Loucy (cell line): ENCODE measurements at regions not wholly inside any gene's neighbourhood (a gene's known extent, or its start where the extent isn't known, plus 50 kb on each side); places are given as distances from the start of the nearest gene placed in this dataset.
A peak's percentile ranks its signal among the peaks of the same experiment; 100 is the strongest.

Experiments used
- H2AFZ ChIP-seq: fragments of 200-600 bp; sonication (generic); 2 replicates; pipeline ENCODE4 v1.6.0; 2016; ENCODE audit warnings: antibody characterized with exemption, mild to moderate bottlenecking, low read length, moderate library complexity
- H3F3A ChIP-seq: fragments of 200-600 bp; 2 replicates; pipeline ENCODE4 v1.6.0; 2016; ENCODE audit warnings: antibody characterized with exemption, low read depth, mild to moderate bottlenecking
- H3K27me3 ChIP-seq: fragments of 200-600 bp; sonication (generic); 2 replicates; pipeline ENCODE4 v1.6.1; 2014; ENCODE audit warnings: low read length, mild to moderate bottlenecking; ENCODE audit not compliant: insufficient read depth, poor library complexity, severe bottlenecking
- H3K36me3 ChIP-seq: fragments of 200-600 bp; sonication (generic); 2 replicates; pipeline ENCODE4 v1.6.1; 2016; ENCODE audit warnings: low read length; ENCODE audit not compliant: insufficient read depth
- H3K4me1 ChIP-seq: fragments of 200-600 bp; sonication (generic); 2 replicates; pipeline ENCODE4 v1.5.1; 2014; ENCODE audit warnings: low read length, mild to moderate bottlenecking; ENCODE audit not compliant: insufficient read depth, poor library complexity, severe bottlenecking
- H3K4me2 ChIP-seq: fragments of 200-600 bp; sonication (generic); 2 replicates; pipeline ENCODE4 v1.6.0; 2014; ENCODE audit warnings: antibody characterized with exemption, low read length, low read depth, mild to moderate bottlenecking; ENCODE audit not compliant: poor library complexity, severe bottlenecking
- H3K4me3 ChIP-seq: fragments of 200-600 bp; sonication (generic); 2 replicates; pipeline ENCODE4 v1.5.1; 2014; ENCODE audit warnings: low read length, mild to moderate bottlenecking, mixed read lengths; ENCODE audit not compliant: poor library complexity, severe bottlenecking
- H3K79me2 ChIP-seq: fragments of 200-600 bp; sonication (generic); 2 replicates; pipeline ENCODE4 v1.6.1; 2014; ENCODE audit warnings: low read length; ENCODE audit not compliant: insufficient read depth
- H3K9ac ChIP-seq: fragments of 200-600 bp; sonication (generic); 2 replicates; pipeline ENCODE4 v1.6.0; 2014; ENCODE audit warnings: mild to moderate bottlenecking, low read depth, low read length, moderate library complexity; ENCODE audit not compliant: poor library complexity, severe bottlenecking
- H3K9me2 ChIP-seq: fragments of 200-600 bp; sonication (generic); replicated peaks from 2 replicates; pipeline ENCODE4 v1.6.1; 2016; ENCODE audit warnings: low read depth, low read length, mixed read lengths
- H3K9me3 ChIP-seq: fragments of 200-600 bp; sonication (generic); 2 replicates; pipeline ENCODE4 v1.6.1; 2014; ENCODE audit warnings: mild to moderate bottlenecking, antibody characterized with exemption, low read length, low read depth; ENCODE audit not compliant: insufficient read depth
- H4K20me1 ChIP-seq: fragments of 200-600 bp; sonication (generic); 2 replicates; pipeline ENCODE4 v1.6.0; 2014; ENCODE audit warnings: antibody characterized with exemption, low read length, mild to moderate bottlenecking; ENCODE audit not compliant: insufficient read depth, poor library complexity, severe bottlenecking
- EZH2phosphoT487 ChIP-seq: fragments of 200-600 bp; IDR thresholded peaks from 2 replicates; pipeline ENCODE4 v1.6.1; 2018; ENCODE audit warnings: antibody characterized with exemption, mild to moderate bottlenecking, moderate library complexity, borderline replicate concordance
- TF ChIP-seq, protein P1 (sequence below): fragments of 200-600 bp; sonication (generic); conservative IDR thresholded peaks from 2 replicates; pipeline ENCODE4 v1.5.1; 2014; ENCODE audit warnings: mild to moderate bottlenecking, antibody characterized with exemption, low read length

DNA sequence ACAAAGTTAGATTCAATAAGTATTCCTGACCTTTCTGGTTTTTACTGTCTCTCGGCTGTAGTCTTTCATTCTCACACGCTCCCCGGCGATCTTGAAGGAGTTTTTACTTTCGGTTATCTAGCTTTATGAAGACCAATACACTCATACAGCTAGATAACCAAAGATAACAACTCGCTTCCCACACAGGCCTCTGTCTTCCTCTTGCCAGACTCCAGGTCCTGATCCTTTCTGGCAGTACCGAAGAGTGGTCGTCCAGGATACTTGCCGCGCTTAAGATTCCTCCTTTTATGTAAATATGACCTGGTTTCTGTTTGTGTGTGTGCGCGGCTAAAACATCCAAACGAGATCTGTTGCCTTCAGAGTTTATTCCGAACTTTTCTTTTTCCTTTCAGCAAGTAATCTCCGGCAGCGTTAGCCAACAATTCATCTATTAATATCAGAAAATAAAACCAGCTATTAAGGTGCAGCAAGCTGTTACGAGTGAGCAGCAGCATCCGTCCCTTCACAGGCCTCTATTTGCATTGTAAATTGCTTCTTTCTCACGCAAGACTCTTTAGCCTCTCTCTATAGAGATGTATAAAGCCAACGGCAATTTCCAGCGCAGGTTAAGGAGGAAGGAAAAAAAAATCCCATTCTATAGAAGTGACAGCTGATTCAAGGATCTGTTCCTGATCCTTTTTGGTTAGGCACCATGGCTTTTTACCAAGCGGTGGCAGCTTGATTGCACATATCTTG is 216.1 kb downstream of the MEF2C start:
- H3K4me2 ChIP-seq = peak overlapping the region; percentile 67
- H3K4me3 ChIP-seq = peak overlapping the region; percentile 75
- peaks cover 11% of the 10 kb centered on the region for H3K79me2 ChIP-seq
- H3K9ac ChIP-seq = peak overlapping the region; percentile 74
- TF ChIP-seq, protein P1, sequence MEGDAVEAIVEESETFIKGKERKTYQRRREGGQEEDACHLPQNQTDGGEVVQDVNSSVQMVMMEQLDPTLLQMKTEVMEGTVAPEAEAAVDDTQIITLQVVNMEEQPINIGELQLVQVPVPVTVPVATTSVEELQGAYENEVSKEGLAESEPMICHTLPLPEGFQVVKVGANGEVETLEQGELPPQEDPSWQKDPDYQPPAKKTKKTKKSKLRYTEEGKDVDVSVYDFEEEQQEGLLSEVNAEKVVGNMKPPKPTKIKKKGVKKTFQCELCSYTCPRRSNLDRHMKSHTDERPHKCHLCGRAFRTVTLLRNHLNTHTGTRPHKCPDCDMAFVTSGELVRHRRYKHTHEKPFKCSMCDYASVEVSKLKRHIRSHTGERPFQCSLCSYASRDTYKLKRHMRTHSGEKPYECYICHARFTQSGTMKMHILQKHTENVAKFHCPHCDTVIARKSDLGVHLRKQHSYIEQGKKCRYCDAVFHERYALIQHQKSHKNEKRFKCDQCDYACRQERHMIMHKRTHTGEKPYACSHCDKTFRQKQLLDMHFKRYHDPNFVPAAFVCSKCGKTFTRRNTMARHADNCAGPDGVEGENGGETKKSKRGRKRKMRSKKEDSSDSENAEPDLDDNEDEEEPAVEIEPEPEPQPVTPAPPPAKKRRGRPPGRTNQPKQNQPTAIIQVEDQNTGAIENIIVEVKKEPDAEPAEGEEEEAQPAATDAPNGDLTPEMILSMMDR = no peak
- TF ChIP-seq EZH2phosphoT487 = no peak
- no peaks in the 10 kb centered on the region for H4K20me1 ChIP-seq
- H2AFZ ChIP-seq = peak overlapping the region; percentile 88
- H3K9me2 ChIP-seq = no peaks in the 10 kb centered on the region
- no peaks in the 10 kb centered on the region for H3K9me3 ChIP-seq
- peaks cover 27% of the 10 kb centered on the region for H3K4me1 ChIP-seq
- no peaks in the 10 kb centered on the region for H3K27me3 ChIP-seq
- no peaks in the 10 kb centered on the region for H3K36me3 ChIP-seq
- H3F3A ChIP-seq = no peaks in the 10 kb centered on the region

DNA sequence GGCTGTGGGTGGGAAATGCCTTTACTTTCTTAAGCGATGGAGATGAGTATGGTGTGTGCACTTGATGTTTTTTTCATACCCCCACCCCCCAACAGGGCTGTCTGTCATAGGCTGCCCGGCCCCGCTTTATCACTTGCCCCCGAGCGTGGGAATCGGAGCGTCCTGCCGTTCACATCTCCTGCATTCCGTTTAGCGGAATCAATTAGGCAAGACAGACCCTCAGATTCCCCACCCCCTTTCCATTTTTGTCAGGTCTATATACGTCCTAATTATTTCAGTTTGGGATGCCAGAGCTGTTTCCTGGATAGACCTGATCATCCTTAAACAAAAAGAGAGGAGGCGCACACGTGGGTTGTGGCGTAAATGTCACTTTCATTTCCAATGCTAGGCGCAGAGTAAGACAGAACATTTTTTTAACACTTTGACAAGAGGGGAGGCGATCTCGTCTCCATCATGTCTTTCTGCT is 217.2 kb downstream of the MEF2C start:
- H2AFZ ChIP-seq = peak overlapping the region; percentile 88; the same call in 1 of the 2 replicates
- H3K4me1 ChIP-seq = peaks cover 27% of the 10 kb centered on the region
- TF ChIP-seq, protein P1 = no peak
- TF ChIP-seq EZH2phosphoT487 = no peak
- peak overlapping the region; percentile 74 for H3K9ac ChIP-seq
- H3K4me2 ChIP-seq = peak overlapping the region; percentile 67
- no peaks in the 10 kb centered on the region for H3K36me3 ChIP-seq
- H4K20me1 ChIP-seq = no peaks in the 10 kb centered on the region
- peaks cover 11% of the 10 kb centered on the region for H3K79me2 ChIP-seq
- H3K27me3 ChIP-seq = no peaks in the 10 kb centered on the region
- no peaks in the 10 kb centered on the region for H3K9me2 ChIP-seq
- H3F3A ChIP-seq = no peaks in the 10 kb centered on the region
- no peaks in the 10 kb centered on the region for H3K9me3 ChIP-seq
- peak overlapping the region; percentile 75 for H3K4me3 ChIP-seq

DNA sequence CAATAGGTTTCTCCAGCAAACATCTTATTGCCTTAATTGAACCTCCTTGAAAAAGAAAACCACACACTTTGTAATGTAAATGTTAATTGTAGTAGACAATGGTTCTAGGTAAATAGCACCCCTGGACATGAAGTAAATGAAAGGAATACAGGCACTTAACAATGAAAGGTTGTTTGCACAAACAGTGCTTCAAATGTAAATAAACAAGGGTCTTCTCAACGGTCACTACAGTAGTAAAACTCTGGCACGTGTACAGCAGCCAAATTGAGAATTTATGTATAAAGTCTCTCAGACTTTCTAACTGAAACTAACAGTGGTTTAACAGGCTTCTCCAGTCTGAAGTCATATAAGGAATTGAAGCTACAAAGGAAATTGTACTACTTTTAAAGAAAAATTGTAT is 218.3 kb downstream of the MEF2C start:
- Histone ChIP-seq H3F3A (no peaks in the 10 kb centered on the region), H3K9ac (peak overlapping the region; percentile 74), H3K4me2 (peak overlapping the region; percentile 67), H3K36me3 (no peaks in the 10 kb centered on the region), H3K9me3 (no peaks in the 10 kb centered on the region), H3K4me1 (peaks cover 27% of the 10 kb centered on the region), H4K20me1 (no peaks in the 10 kb centered on the region), H2AFZ (peak overlapping the region; percentile 53; the same call in 1 of the 2 replicates), H3K27me3 (no peaks in the 10 kb centered on the region), H3K79me2 (peaks cover 11% of the 10 kb centered on the region), H3K4me3 (peak overlapping the region; percentile 75), H3K9me2 (no peaks in the 10 kb centered on the region)
- TF ChIP-seq, protein P1 = no peak
- TF ChIP-seq EZH2phosphoT487 = no peak
